CD4-positive, alpha-beta T cell treated with Interleukin-4 for 4 hours (primary cell): ENCODE measurements at regions not wholly inside any gene's neighbourhood (a gene's known extent, or its start where the extent isn't known, plus 50 kb on each side); places are given as distances from the start of the nearest gene placed in this dataset.
"Not testable (repeated sequence)": the region's sequence is repeated elsewhere in the genome, so short reads cannot be mapped to it uniquely, and the experiment has no call there.

Experiments used
- DNase-seq: peaks from one replicate; pipeline ENCODE4 v3.0.0-alpha.2; 2020

GRCh38 chr7:121744319-121744718, 128.6 kb upstream of the PTPRZ1 start:
- no peak for DNase-seq

DNA sequence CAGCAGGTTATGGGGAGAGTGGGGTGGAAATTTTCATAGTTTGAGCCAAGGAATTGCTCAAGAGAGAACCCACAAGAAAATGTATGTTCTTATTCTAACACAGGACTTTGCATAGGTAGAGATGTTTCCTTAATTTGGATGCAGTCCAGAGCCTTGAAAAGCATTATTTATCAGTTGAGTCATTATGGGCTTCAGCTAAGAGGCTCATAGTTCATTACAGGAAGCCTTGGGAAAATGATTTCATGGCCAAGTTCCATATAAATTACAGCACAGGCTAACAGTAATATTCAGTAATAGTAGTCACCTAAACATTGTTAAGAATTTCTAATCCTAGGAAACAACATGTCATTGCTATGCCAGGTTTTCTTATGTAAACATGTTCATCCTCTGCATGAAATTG, 131.1 kb upstream of the PTPRZ1 start:
- DNase-seq, result no peak

- no peak for DNase-seq
Measured at GRCh38 chr7:121739465-121739864, 133.5 kb upstream of the PTPRZ1 start.

DNA sequence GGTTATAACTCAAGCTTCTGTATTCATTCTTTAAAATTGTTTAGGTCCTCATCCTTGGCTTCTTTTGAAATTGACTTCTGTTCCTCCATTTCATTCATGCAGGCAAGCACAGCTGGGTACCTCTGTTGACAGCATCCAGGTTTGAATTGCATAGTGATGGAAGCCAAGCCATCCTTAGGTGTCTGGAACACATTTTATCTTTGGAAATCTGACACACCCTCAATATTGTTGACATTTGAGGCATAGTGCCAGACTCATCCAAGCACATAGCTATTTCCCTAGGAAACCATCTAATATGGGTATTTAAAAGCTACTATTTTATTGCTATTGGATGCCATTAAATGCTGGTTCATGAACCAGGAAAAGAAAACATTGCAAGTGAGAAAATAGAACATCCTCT, 142.1 kb upstream of the PTPRZ1 start:
- no peak for DNase-seq

DNA sequence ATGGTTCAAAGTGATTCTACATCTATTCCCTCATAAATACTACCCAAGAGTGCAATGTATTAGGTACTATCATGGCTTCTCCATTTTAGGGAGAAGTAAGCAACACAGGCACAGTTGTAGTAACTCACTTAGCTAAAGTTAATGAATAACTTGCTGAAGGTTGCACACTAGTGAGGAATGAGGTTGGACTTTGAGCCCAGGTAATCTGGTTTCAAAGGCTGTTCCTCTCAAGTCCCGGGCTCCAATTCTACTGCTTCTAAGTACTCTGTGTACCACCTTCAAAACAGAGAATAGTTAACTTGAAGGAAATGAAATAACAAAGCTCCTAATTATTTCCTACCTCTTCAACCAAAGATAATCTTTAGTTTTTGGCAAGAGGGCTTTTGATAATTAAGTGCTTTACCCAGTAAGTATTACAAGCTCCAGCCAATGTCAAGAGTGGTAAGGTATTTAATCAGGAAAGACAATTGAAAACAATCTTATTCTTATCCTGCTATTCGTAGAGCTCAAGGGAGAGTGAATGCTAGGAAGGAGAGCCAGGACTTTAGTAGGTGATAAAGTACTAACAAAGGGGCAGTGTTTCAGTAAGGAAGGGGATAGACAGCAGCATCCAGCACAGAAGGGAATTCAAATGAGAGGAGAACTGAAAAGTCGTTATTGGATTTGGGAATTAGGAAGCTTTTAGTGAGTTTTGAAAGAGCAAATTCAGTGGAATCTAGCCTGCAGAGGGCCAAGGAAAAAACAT, 158.2 kb upstream of the PTPRZ1 start:
- DNase-seq, result no peak

- not testable (repeated sequence) for DNase-seq
Measured at GRCh38 chr7:121712961-121713360, 160.0 kb upstream of the PTPRZ1 start.

GRCh38 chr7:121697731-121698316, 175.1 kb upstream of the PTPRZ1 start:
- DNase-seq, result no peak

- no peak for DNase-seq
Measured at GRCh38 chr7:121696954-121697353, 176.0 kb upstream of the PTPRZ1 start.

- DNase-seq, result no peak
Measured at GRCh38 chr7:121689749-121690148, 183.2 kb upstream of the PTPRZ1 start.

- DNase-seq, result no peak
Measured at GRCh38 chr7:121681700-121682099, 191.3 kb upstream of the PTPRZ1 start.

DNA sequence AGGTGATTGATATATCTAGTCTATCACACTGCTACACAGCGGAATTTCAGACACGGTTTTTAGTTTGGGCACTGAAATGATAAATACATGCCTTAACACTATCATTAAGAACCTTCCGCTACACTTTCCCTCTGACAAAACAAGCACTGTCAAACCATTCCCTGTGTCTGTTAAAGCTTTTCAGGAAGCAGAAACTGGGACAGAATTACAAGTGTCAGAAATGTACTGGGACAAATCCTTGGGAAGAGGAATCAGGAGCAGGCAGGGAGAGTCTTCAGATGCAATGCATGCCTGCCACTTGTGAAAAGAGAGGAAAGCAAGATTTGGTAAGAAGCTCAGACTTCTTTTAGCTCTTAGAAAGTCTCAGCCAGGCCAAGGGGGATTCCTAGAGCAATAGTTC, 196.8 kb upstream of the PTPRZ1 start:
- DNase-seq, result no peak

- not testable (repeated sequence) for DNase-seq
Measured at GRCh38 chr7:121674455-121674854, 198.5 kb upstream of the PTPRZ1 start.

GRCh38 chr7:121669144-121669543, 203.8 kb upstream of the PTPRZ1 start:
- DNase-seq, result no peak

GRCh38 chr7:121666306-121666705, 206.7 kb upstream of the PTPRZ1 start:
- DNase-seq, result no peak

DNA sequence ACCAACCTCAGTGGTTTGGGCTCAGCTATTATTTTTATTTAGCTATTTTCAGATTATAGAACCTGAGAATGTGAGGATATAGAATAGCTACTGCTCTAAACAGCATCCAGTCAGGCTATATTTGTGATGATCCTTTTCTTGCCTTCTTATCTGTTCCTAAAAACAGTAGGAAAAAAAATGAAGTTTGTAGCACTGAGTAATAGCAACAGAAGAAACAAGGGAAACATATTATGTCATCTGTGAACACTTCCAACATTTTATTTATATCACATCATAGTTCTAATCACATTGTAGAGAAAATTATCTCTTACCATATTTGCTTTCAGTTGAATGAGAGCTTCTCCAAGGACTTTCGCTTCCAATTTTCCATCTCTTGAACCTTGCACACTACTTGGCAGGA, 229.6 kb upstream of the PTPRZ1 start:
- DNase-seq, result no peak

DNA sequence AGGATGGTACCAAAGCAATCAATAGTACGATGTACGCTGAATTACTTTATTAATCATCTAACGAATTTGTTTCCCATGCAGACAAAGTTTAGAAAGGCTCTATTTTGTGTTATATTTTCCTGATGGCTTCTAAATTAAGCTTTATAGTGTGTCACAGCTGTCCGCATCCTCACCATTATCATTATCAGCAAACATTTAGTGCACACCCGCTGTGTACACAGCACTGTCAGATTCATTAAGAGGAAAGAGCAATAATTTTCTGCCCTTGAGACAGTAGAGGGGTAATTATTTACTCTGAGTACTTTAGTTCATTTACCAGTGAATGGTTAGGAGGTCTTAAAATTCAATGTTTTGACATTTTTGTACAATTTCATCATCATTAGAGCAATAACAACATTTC, 233.3 kb upstream of the PTPRZ1 start:
- no peak for DNase-seq

DNA sequence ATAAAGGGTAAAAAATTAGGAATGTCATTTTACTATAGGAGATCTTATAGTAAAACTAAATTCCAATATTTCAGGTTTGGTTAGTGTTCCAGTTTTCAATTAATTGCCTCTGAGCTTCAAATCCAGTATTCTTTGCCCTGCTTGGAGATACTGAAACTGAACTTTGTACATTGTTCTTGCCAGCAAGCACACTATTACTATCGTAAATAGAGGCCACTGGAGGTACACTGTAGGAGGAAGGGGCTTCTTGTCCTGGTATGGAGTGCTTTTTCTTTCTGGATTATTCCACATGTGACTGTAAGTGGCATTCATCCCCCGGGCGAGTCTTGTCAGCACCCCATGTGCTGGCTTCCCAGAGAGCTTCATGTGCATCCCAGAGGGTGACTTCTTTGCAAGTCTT, 234.7 kb upstream of the PTPRZ1 start:
- no peak for DNase-seq

- no peak for DNase-seq
Measured at GRCh38 chr7:121634356-121634755, 238.2 kb upstream of the FAM3C start.

- no peak for DNase-seq
Measured at GRCh38 chr7:121633186-121633585, 237.1 kb upstream of the FAM3C start.

- DNase-seq, result no peak
Measured at GRCh38 chr7:121624958-121625357, 228.8 kb upstream of the FAM3C start.

DNA sequence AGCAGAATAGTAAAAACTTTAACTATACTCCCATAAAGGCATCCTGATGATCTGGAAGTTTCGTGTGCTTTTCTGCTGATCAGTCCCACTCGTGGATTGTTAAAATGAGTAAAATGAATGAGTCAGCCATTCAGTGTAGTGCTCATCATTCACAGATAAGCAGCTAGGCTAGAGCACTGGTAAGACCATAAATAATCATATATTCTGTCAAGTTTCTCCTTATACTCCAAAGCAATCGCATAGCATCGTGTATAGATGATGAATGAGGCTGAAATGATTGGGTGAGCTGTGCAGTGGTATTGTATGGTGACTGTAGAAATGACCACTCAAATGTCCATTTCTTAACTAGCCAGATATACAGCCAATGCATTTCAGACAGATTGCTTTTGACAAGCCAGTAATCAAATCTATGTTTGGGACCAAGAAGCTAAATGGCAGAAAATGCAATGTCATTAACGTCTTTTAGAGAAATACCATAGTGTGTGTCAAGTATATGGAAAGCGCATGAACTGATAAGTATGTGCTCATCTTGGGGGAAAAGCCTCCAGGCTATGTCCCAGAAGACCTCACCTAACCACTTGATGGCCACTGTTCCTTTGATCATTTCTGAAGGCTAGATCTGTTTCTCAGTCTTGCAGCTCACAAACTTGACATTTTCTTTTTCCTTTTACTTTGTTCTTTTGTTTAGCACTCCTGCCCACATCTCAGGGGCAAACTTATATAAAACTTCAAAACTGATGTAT, 227.2 kb upstream of the FAM3C start:
- no peak for DNase-seq

GRCh38 chr7:121621937-121622336, 225.8 kb upstream of the FAM3C start:
- no peak for DNase-seq

GRCh38 chr7:121620953-121621606, 225.0 kb upstream of the FAM3C start:
- no peak for DNase-seq

DNA sequence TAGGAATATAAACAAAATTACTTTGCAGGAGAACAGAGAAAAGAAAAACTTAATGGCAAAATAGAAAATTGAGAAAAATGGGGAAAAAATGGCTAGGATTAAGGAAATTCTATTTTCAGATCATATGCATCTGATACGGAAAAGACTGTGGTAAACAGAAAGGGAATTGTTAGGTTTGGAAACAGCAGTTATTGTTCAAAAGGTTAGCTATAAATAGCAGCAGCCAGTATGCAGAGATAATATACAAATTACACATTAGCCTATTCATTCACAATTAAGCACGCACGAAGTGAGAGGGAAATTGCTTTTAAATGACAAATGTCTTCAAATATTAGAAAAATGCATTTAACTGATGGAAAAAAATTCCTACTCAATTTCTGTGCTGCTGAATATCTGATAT, 224.1 kb upstream of the FAM3C start:
- DNase-seq, result no peak
